HG02981 (cell line): ENCODE measurements at regions not wholly inside any gene's neighbourhood (a gene's known extent, or its start where the extent isn't known, plus 50 kb on each side); places are given as distances from the start of the nearest gene placed in this dataset.

Experiments
- ATAC-seq: cut with Tn5 transposase; IDR thresholded peaks from one replicate; pipeline ENCODE4 v1.9.1; 2021; ENCODE audit warnings: mild to moderate bottlenecking, moderate library complexity; ENCODE audit not compliant: unreplicated experiment

- ATAC-seq = no peak
Measured at GRCh38 chr14:38777401-38777800, 325.6 kb downstream of the SEC23A start.

- no peak for ATAC-seq
Measured at GRCh38 chr14:38775986-38776385, 327.0 kb downstream of the SEC23A start.

GRCh38 chr14:38774162-38774561, 328.9 kb downstream of the SEC23A start:
- ATAC-seq = no peak

GRCh38 chr14:38770251-38770650, 332.8 kb downstream of the SEC23A start:
- ATAC-seq = no peak

GRCh38 chr14:38762845-38763244, 340.2 kb downstream of the SEC23A start:
- no peak for ATAC-seq

- no peak for ATAC-seq
Measured at GRCh38 chr14:38762426-38762825, 340.6 kb downstream of the SEC23A start.

GRCh38 chr14:38761033-38761432, 342.0 kb downstream of the SEC23A start:
- ATAC-seq = no peak

- ATAC-seq = no peak
Measured at GRCh38 chr14:38758661-38759060, 344.4 kb downstream of the SEC23A start.

GRCh38 chr14:38755036-38755435, 348.0 kb downstream of the SEC23A start:
- no peak for ATAC-seq

GRCh38 chr14:38752750-38753149, 350.3 kb downstream of the SEC23A start:
- no peak for ATAC-seq

GRCh38 chr14:38752341-38752740, 350.7 kb downstream of the SEC23A start:
- ATAC-seq = no peak

- no peak for ATAC-seq
Measured at GRCh38 chr14:38751459-38751858, 351.6 kb downstream of the SEC23A start.

GRCh38 chr14:38749936-38750335, 353.1 kb downstream of the SEC23A start:
- ATAC-seq = no peak

- ATAC-seq = no peak
Measured at GRCh38 chr14:38745861-38746260, 357.2 kb downstream of the SEC23A start.

GRCh38 chr14:38743966-38744584, 359.0 kb downstream of the SEC23A start:
- no peak for ATAC-seq

GRCh38 chr14:38737686-38738407, 365.2 kb downstream of the SEC23A start:
- ATAC-seq = no peak

- ATAC-seq = no peak
Measured at GRCh38 chr14:38735005-38735404, 368.0 kb downstream of the SEC23A start.

GRCh38 chr14:38731962-38732361, 371.1 kb downstream of the SEC23A start:
- ATAC-seq = no peak

- ATAC-seq = no peak
Measured at GRCh38 chr14:38730420-38730819, 372.6 kb downstream of the SEC23A start.

GRCh38 chr14:38727731-38728130, 375.3 kb downstream of the SEC23A start:
- ATAC-seq = no peak

- no peak for ATAC-seq
Measured at GRCh38 chr14:38724621-38725020, 378.4 kb downstream of the SEC23A start.

GRCh38 chr14:38723959-38724358, 379.1 kb downstream of the SEC23A start:
- no peak for ATAC-seq

GRCh38 chr14:38723277-38723676, 379.8 kb downstream of the SEC23A start:
- no peak for ATAC-seq
